Epithelial cell of esophagus (primary cell): ENCODE measurements at regions not wholly inside any gene's neighbourhood (a gene's known extent, or its start where the extent isn't known, plus 50 kb on each side); places are given as distances from the start of the nearest gene placed in this dataset.
A peak's percentile ranks its signal among the peaks of the same experiment; 100 is the strongest.
"Not testable (repeated sequence)": the region's sequence is repeated elsewhere in the genome, so short reads cannot be mapped to it uniquely, and the experiment has no call there.

Experiments used
- DNase-seq: peaks from one replicate; pipeline ENCODE4 v3.0.0; 2010; ENCODE audit warnings: low read depth
- H3K4me3 ChIP-seq: 2 replicates; pipeline ENCODE4 v1.5.1; 2011; ENCODE audit warnings: mild to moderate bottlenecking, low read length, control low read depth
- TF ChIP-seq, protein P1 (sequence below): IDR thresholded peaks from 2 replicates; pipeline ENCODE4 v1.5.1; 2011; ENCODE audit warnings: low read depth, mild to moderate bottlenecking, low read length, control low read depth, inconsistent platforms; ENCODE audit not compliant: insufficient read depth; ENCODE audit errors: missing control alignments

DNA sequence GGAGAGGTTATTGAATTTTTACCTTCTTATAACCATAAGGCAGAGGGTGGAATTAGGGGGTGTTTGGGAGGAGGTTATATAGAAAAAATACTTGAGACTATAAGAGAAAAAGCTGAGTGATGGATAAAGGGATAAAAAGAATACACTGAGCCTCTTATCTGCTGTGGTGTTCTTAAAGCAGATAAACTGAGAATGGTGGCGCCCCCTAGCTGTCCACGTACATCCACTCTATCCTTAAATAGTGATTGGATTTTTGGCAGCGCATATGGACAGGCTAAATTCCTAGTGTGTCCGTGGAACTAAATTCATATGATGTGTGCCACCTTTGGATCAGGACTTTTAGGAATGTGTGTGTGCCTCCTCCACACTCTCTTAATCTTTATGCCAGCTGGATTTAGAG lies 121.1 kb downstream of the OXSM start:
- no peak overlapping the region for H3K4me3 ChIP-seq
- TF ChIP-seq, protein P1, sequence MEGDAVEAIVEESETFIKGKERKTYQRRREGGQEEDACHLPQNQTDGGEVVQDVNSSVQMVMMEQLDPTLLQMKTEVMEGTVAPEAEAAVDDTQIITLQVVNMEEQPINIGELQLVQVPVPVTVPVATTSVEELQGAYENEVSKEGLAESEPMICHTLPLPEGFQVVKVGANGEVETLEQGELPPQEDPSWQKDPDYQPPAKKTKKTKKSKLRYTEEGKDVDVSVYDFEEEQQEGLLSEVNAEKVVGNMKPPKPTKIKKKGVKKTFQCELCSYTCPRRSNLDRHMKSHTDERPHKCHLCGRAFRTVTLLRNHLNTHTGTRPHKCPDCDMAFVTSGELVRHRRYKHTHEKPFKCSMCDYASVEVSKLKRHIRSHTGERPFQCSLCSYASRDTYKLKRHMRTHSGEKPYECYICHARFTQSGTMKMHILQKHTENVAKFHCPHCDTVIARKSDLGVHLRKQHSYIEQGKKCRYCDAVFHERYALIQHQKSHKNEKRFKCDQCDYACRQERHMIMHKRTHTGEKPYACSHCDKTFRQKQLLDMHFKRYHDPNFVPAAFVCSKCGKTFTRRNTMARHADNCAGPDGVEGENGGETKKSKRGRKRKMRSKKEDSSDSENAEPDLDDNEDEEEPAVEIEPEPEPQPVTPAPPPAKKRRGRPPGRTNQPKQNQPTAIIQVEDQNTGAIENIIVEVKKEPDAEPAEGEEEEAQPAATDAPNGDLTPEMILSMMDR, result peak; percentile 32
- DNase-seq, result peak; percentile 32

- DNase-seq, result no peak
- TF ChIP-seq, protein P1, result no peak
- H3K4me3 ChIP-seq, result no peak overlapping the region
These were observed 121.8 kb downstream of the OXSM start for GRCh38 chr3:25911525-25912295.

DNA sequence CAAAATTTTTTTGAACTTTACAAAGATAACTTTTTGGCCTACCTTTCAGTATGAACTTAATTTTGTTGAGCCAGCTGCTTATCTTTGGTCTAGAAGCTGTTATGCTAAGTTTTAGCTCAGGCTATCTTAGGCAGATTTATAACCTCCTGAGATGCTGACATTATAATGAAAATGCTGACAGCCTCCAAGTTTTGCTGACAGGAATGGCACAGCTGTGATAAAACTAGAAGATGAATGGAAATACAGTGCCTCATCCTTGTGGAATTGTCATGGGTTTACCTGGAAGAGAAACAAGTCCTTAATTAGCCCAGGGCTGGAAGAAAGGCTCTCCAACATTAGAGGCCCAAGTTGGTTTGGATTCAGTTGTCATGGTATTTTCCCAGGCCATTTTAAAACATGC lies 123.3 kb downstream of the OXSM start:
- TF ChIP-seq, protein P1, result no peak
- no peak overlapping the region for H3K4me3 ChIP-seq

GRCh38 chr3:25915673-25916072 lies 125.8 kb downstream of the OXSM start:
- DNase-seq, result peak; percentile 15
- TF ChIP-seq, protein P1, result no peak
- no peak overlapping the region for H3K4me3 ChIP-seq

More for the DNA sequence above, 123.3 kb downstream of the OXSM start:
- no peak for DNase-seq

GRCh38 chr3:25916321-25916720 lies 126.4 kb downstream of the OXSM start:
- peak; percentile 30 for DNase-seq
- no peak overlapping the region for H3K4me3 ChIP-seq
- TF ChIP-seq, protein P1, result no peak

DNA sequence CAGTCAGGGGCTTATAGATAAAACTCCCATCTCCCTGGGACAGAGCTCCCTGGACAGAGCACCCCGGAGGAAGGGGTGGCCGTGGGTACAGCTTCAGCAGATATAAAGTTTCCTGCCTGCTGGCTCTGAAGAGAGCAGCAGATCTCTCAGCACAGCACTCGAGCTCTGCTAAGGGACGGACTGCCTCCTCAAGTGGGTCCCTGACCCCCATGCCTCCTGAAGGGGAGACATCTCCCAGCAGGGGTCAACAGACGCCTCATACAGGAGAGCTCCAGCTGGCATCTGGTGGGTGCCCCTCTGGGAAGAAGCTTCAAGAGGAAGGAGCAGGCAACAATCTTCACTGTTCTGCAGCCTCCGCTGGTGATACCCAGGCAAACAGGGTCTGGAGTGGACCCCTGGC lies 142.1 kb downstream of the OXSM start:
- H3K4me3 ChIP-seq, DNase-seq: not testable (repeated sequence)

DNA sequence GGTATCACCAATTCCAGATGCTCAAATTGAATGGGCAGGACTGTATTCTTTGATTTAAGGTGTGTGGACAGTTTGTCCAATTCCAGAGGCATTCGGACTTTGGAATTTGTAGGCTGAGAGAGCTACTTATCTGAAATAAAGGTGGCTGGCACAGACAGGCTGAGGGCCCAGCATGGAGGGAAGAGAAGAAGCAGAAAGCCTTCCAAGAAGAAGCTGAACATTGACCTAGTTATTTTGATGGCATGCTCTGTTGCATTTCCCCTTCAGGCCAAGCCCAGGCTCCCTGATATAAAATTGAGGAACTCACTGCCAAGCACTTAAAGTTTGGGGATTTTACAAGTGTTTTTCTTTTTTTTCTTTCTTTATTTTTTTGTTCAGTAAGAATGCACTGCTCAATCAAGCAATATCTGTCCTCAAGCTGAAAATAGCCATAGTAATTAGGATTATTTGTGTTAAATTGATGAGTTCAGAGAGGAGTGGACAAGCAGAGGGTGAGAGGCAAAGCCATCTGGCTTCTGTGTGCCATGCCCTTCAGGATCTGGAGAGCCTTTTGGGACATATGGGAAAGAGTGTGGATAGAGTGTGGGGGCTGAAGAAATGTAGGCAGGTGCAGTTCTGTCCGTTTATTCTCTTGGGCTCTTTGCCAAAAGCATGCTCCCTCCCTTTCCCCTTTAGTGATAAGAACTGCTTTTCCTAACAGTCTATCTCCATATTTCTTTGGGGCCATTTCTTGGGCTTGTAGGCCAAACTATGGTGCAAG lies 148.9 kb downstream of the OXSM start:
- no peak overlapping the region for H3K4me3 ChIP-seq
- TF ChIP-seq, protein P1, result no peak
- DNase-seq, result no peak
